IPS-NIHi11 (cell line): ENCODE measurements at regions not wholly inside any gene's neighbourhood (a gene's known extent, or its start where the extent isn't known, plus 50 kb on each side); places are given as distances from the start of the nearest gene placed in this dataset.
A peak's percentile ranks its signal among the peaks of the same experiment; 100 is the strongest.

Source experiments
- DNase-seq: peaks from one replicate; pipeline ENCODE4 v3.0.0; 2012; ENCODE audit warnings: mixed read lengths, low spot score

DNA sequence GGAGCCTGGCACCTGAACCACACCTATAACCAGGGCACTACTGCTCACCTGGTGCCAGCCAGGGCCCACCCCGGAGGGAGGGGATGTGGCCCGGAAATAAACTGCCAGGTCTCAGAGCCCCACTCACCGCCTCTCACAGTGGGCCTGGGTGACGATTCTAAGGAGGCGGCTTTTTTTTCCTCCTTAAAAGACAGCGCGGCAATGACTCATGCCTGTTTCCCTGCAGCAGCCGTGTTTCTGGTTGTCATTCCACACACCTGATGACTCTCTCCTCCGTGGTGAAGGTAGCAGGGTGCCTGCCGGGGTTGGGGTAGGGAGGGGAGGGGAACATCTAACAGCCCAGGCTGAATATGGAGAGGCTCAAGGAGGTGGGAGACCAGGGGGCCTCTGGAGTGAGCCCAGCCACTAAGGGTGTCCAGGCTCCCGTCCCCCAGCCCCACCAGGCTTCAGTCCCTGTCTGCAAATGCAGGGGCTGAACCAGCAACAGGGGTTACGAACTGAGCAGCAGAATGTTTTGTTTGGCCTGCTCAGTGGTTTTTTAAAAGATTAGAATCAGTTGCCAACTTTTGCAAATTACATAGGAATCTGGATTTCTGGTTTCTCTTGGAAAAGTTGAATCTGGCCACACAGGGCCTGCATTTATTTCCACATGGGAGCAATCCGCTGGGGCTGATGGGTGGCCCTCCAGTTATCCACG is 127.3 kb upstream of the LINGO1 start:
- DNase-seq, result no peak

DNA sequence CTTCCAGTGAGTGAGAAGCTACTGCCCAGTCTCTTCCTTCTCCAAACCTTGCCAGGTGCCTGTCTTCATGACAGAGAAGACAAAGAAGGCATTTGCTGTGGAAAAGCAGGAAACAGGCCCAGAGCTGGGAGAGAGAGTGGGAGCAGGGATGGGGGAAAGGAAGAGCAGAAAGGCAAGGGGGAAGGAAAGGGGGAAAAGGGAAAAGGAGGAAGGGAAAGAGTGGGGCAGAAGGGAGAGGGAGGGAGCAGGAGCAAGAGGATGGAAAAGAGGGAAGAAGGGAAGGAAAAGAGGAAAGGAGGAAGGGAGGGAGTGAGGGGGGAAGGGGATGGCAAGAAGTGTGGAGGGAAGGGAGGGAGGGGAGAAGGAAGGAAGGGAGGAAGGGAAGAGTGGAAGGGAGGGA is 121.2 kb upstream of the LINGO1 start:
- DNase-seq, result no peak

DNA sequence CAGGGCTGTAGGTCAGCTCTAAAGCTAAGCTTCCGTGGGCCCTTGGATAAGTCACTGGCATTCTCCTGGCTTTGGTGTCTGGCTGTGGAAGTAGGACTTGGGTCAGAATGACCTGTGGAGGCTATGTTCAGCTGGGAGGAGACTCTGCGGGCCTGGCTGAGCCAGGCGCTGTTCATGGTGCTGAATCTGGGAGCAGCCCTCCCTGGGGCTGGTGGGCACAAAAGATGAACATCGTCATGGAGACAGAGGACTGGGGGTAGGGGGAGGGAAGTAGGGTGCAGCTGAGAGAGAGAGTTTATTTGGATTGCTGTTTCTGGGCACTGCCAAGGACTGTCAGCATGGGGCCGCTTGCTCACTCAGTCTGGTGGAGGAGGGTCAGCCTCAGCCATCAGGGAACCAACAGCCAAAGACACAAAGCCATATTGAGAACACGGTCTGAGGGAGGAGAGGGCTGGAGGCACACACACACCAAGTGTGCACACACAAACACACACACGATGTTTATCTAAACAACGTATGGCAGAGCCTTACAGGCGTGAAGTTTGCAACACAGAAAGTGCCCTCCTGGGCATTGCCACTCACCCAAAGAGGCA is 120.7 kb upstream of the LINGO1 start:
- DNase-seq, result peak; percentile 90

DNA sequence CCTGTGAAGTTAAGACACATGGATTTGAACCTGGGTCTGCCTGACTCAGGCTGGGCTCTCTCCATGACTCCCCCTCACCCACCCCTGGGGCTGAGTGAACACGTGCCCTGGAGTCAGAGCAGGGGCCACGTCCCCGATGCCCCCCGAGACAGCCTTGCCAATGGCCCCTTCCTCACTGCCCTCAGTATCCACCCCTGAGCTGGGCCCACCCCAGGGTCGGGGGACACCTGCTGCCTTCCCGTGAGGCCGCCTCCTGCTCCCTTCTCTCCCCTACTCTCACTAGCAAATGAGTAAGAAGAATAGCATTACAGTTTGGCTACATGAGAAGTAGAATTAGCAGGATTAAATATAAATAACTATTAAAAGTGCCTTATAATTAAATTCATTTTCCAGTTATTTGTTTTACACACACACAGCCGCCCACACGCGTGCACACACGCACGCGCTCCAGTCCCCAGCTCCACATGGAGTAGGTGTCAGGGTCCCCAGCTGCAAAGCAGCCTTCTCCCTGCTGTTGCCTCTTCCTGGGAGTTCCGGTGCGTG is 117.4 kb upstream of the LINGO1 start:
- no peak for DNase-seq

DNA sequence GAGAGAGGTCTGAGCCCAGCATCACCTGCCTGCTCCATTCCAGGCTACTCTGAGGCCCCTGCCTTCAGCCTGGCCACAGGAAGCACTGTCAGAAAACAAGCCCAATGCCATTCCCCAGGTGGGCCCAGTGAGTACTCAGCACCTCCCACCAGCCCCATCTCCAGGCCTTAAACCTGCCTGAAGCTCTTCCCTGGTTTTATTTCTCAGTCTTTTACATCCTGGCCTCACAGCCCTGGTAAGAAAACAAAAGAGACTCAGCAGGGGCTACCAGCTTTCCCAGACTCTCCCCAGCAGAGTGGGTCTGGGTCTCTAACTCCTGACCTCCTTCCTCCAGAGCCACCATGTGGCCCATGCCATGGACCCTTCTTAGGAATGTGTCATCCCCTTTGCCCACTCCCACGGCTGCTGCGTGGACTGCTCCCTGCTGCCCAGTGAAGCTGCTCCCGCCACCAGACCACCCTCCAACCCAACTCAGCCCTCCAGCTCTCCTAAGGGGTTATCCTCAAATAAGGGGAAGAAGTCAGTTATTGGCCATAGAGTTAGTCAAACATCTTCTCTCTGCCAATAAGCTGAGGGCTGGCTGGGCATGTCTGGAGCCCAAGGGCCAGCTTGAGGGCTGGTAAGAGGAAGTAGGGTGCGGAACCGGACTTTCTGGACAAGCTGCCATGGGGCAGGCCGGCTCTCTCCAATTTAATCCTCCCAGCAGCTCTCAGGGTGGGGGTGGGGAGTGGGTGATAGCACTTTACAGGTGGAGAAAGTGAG is 116.7 kb upstream of the LINGO1 start:
- peak; percentile 68 for DNase-seq

DNA sequence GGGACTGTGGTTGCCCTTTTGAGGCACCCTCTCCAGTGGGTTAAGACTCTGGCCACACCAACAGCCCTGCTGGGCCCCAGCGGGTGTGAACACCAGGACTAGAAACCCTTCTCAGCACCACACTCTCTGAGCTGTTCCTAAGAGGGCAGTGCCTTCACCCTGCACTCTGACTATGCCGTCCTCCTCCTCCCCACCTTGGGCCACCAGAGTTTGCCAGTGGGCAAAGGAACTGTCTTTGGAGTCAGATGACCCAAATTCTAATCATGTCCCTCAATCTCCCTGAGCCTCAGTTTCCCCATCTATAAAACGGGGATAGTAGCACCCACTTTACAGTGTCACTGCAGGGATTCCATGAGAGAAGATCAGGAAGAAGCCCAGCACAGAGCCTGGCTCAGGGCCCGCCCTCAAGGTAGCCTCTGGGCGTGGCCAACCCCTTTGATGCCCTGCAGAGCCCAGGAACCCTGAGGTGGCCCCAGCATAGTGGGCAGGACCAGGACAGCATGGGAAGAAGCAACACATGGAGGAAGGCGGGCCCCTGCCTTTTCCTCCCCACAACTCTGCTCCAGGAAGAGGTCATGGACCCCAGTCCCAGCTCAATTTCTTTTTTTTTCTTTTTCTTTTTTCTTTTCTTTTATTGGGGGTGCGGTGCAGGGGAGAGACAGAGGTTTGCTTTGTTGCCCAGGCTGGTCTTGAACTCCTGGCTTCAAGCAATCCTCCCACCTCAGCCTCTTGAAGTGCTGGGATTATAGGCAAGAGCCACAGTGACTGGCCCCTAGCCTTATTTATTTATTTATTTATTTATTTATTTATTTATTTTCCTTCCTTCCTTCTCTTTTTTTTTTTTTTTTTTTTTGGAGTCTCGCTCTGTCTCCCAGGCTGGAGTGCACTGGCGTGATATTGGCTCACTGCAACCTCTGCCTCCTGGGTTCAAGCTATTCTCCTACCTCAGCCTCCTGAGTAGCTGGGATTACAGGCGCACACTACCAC is 115.7 kb upstream of the LINGO1 start:
- peak; percentile 31 for DNase-seq

DNA sequence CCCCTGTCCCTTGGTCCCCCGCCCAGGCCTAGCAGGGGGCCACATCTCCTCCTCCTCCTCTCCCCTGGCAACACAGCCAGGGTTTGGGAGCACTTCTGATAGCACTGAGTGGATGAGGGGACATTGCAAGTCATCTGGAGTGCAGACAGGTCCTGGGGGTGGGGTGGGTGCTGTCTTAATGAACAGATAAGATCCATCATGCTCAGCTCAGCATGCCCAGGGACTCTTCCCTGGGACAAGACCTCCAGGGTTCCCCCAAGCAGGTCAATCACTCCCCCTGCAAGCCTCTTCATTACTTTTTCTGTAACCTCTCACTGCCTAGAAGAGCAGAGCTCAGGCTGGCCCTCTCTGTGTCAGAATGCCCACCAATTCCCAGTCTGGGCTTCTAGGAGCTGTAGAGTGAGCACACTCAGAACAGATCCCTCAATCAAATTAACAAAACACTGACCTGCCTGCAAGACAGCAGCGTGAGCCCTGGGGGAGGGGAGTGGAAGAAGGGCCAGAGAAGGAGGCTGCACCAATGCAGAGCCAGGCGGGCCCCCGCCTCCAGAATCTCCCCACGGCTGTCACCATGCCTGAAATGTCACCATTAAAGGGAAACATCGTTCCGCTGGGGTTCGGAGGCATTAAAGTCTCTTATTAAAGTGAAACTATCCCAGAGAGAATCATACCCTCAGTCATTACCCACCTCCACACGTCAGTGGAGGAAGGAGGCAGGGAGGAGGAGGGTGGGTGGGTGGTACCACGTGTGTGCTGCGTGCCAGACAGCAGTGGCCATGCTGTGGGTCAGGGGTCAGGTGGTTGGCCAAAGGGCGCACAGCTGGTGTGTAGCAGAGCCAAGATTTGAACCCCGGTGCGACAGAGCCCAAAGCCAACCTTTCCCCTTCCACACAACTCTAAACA is 114.7 kb upstream of the LINGO1 start:
- no peak for DNase-seq

DNA sequence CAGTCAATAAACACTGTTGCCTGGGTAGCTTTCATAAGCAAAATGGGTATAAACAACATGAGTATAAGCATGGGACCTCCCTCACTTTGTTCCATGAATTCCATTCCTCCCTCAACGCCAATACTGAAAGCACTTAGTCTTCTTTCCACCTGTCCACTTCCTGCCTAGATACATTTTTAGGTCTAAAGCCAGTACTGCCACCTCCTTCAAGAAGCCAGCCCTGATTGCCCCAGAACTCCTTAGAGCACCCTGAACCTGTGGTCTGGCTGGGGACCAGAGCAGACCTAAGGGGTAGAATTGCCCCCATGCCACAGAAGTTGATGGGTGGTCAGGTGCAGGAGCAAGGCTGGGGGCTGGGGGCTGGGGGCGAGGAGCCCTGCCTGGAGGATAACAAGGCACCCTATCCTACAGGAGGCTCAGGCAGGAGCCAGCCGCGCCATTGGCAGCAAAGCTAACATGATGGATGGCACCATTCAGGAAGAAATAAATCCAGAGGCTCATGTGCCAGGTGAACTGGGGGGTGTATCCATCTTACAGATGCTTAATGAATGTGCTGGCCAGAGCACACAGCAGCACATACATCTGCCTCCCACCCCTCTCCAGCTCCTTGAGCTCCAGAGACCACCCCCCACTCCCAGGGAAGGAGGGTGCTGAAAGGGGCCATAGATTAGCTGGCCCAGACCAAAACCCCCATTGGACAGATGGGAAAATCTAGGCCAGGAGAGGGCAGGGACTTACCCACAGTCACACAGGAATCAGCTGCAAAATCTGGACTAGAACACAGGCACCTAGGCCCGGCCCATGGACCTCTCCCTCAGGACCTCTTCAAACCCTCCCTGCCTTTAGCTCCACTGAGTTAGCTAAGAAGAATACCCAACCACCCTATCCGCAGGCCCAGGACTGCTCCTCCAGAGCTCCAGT is 113.8 kb upstream of the LINGO1 start:
- DNase-seq, result no peak

DNA sequence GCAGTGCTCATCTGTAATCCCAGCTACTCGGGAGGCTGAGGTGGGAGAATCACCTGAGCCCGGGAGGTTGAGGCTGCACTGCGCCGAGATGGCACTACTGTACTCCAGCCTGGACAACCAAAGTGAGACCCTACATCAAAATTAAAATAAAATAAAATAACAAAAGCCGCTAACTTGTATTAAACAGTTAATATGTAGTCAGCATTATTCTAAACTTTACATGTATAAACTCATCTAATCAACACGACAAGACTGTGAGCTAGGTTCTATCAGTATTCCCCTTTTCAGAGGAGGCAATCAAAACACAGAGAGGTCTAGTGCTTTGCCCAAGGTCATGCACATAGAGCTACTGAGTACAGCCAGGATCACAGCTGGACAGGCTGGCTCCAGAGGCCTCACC is 111.7 kb upstream of the LINGO1 start:
- no peak for DNase-seq

DNA sequence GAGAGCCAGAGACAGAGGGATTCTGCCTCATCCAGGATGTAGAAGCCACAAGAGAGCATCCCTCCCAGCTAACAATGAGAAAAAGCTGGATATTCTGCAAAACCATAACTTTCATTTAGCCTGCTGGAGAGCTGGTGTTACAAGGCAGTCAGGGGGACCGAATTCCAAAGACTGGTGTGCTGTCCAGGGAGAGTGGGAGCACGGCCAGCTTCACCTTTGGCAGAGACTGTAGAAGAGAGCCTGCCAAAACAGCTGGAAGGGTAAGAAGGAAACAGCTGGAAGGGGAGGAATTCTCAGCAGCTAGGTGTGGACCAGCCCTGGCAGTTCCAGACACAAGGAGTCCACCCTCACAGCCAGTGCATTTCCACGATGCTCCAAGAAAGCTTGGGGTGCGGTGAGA is 109.9 kb upstream of the LINGO1 start:
- no peak for DNase-seq

DNA sequence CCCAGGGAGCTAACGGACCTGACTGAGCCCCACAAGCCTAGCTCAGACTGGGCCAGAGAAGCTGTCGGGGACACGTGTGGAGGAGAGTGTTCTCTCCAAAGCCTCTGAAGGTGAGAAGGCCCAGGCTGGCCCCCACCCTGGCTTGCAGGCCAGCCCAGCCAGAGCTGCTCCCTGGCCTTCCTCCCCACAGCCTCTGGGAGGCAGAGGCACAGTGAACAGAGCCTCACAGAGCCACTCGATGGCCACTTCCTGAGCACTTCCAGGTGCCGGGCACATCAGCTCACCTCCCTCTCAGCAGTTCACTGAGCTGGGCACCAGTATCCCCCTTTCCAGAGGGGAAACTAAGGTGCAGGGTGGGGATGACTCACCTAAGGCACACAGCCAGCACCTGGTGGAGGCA is 109.4 kb upstream of the LINGO1 start:
- no peak for DNase-seq

DNA sequence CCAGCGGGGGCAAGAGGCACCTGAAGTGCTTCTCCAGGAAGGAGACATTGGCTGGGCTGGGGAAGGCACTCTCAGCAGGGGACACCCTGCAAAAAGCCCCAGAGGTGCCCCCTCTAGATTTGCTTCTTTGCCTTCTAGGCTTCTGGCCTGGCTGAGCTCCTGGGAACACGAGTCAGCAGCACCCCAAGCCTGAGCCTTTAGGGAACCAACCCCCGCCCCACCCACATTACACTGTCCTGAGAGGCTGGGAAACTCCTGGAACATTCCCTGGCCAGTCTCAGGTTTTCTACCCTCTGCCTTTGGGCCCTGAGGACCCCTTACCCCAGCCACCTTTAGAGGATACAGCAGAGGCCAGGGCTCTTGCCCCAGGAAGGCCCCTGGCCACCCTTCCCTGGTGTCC is 108.4 kb upstream of the LINGO1 start:
- no peak for DNase-seq

DNA sequence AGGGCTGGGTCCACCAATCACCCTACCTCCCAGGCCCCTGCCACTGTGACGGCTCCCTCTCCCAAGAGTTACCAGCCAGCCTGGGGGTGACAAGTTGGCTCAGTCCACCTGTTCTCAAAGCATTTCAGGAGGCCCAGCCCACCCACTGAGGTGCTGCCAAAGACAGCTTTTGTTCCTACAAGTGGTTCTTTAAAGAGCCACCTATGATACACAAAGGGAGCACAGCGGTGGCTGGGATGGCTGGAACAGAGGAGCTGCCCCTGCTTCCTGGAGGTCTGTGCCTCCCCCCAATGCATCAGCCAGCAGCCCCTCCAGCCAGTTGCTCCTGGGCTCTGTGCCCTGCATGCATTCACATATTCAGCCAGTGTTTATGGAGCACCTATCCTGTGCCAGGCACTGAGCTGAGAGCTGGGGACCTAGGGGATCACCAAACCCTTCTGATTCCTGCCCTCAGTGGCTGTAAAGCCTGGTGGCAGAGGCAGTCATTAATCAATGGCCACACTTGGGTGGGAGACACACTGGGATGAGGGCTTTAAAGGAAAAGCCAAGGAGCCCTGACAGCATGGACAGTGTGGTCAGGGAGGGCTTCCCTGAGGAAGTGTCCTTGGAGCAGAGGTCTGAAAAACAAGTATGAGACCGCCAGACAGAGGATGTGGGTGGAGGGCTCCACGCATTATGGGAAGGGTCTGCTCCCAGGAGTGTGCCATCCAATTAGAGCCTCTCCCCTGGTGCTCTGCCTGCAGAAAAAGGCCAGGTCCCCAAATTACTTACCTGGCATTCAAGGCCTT is 107.1 kb upstream of the LINGO1 start:
- DNase-seq, result peak; percentile 56

DNA sequence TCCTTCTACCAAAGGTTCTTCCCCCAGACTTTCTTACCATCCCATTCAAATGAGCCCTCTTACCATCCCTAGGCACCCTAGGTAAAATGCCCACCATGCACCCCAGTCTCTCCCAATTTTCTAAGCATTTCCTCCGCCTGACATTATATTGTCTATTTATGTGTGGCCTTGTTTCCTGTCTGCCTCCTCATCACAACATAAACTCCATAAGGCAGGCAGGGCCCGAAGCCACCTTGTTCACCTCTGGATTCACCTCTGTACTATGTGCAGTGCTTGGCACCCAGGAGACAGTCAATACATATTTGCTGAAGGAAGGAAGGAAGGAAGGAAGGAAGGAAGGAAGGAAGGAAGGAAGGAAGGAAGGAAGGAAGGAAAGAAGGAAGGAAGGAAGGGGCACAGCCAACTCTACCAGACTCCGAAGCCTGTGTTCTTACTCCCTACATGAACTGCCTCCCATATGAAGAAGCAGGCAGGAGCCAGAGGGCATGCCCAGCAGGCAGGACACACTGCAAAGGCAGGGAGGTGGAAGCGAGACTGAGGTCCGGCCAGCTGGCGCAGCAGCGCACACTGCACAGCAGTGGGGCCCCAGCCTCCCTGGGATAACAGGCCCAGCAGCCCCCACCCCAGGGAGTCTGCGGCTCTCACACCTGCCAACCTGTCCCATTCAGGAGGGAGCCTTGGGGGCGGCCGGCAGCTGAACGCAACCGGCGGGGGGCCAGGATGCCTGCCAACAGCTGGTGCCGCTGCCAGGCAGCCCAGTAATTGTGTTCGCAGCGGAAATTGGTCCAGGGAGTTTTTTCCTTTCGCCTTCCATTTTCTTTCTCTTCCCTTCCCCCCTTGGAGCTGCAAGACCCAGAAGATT is 106.0 kb upstream of the LINGO1 start:
- peak; percentile 50 for DNase-seq

DNA sequence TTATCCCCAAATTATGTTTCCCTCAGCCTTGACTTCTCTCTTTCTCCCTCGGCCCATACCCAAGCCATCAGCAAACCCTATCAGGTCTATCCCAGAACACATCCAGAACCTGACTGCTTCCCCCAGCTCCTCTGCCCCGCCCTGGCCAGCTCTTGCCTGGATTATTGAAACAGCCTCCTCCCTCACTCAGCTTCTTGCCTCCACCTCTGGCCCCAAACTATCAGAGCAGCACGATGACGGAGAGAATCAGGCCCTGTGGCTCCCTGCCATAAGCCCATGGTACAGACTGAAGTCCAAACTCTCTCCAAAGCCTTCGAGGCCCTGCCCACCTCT is 105.3 kb upstream of the LINGO1 start:
- no peak for DNase-seq

DNA sequence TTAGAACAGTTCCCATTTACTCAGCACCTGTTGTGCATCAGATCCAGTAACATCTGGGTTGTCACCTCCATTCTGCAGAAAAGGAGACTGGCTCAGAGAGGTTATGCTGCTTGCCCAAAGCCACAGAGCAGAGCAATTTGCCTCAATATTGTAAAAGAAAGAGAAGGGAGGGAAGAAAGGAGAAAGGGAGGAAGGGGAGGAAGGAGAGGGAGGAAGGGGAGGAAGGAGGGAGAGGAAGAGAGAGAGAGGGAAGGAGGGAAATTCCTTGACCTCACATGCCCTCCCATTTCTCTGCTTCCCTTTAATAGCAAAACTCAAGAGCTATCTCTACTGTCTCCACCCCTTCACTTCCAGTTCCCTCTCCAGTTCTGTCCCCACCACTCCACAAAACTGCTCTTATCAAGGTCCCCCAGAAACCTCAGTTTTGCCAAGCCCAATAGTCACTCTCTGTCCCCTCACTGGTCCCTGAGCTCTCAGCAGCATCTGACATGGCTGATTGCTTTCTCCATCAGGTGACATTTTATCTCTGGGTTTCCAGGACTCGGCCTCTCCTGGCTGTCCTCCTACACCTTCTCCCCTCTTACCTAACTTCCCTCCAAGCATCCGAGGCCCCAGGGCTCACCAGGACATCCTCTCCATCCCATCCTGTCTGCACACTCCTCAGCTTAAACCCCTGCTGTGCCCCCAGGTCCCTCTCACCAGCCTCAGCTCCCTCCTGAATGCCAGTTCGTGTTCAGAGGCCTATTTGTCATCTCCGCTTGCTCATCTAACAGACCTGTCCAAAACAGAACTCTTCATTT is 104.7 kb upstream of the LINGO1 start:
- DNase-seq, result no peak

DNA sequence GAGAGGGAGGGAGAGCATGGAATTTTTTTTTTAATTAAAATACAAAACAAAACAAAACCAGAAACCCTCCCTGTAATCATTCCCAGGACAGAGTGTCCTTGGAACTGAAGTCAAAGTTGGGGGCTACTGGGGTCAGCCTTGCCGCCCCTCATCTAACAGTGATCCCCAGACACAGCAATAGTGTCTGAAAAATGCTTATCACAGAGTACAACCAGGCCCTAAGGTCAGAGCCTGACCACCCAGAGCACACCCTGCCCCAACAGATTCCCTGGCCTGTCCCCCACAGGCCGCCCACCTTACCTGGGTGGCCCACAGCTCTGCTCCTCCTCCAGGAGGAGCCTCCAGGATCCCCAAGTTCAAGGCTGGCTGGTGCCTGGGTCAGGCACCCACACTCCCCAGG is 101.6 kb upstream of the LINGO1 start:
- DNase-seq, result no peak
